ENCODE measurements at regions not wholly inside any gene's neighbourhood (a gene's known extent, or its start where the extent isn't known, plus 50 kb on each side); places are given as distances from the start of the nearest gene placed in this dataset.

GRCh38 chr3:102034639-102035451 lies 185.5 kb downstream of the NFKBIZ start:
- Histone ChIP-seq H3K27me3 (ENCODE audit: control insufficient read depth, insufficient read depth, low read length) (no peaks in the 10 kb centered on the region), H3K36me3 (ENCODE audit: control insufficient read depth, insufficient read depth, low read length) (no peaks in the 10 kb centered on the region), H3K4me3 (ENCODE audit: low read depth, low read length) (no peak overlapping the region)
- ChIA-PET CTCF (no interaction called here), POLR2A (no interaction called here)
- TF ChIP-seq CTCF (IDR thresholded peaks at IDR 0.05; ENCODE audit: insufficient read depth, low read depth, low read length), result no peak
- DNase-seq (ENCODE audit: low read depth), result no peak

- TF ChIP-seq CTCF (IDR thresholded peaks at IDR 0.05; ENCODE audit: insufficient read depth, low read depth, low read length), result no peak
- no peak for DNase-seq (ENCODE audit: low read depth)
- Histone ChIP-seq H3K36me3 (ENCODE audit: control insufficient read depth, insufficient read depth, low read length) (no peaks in the 10 kb centered on the region), H3K27me3 (ENCODE audit: control insufficient read depth, insufficient read depth, low read length) (no peaks in the 10 kb centered on the region), H3K4me3 (ENCODE audit: low read depth, low read length) (no peak overlapping the region)
- ChIA-PET POLR2A (no interaction called here), CTCF (interaction anchor here (0.6 to 1.8 kb wide), 2 partner anchors 11 to 199 kb away, joined by 3 to 5 read pairs; no protein-coding TSS in a partner anchor)
Observed at GRCh38 chr3:102036017-102036416, 186.7 kb downstream of the NFKBIZ start.

GRCh38 chr3:102036472-102036871 lies 187.2 kb downstream of the NFKBIZ start:
- ChIA-PET POLR2A (no interaction called here), CTCF (interaction anchor here (0.6 to 1.8 kb wide), 2 partner anchors 10 to 198 kb away, joined by 3 to 5 read pairs; no protein-coding TSS in a partner anchor)
- no peaks in the 10 kb centered on the region for H3K36me3 ChIP-seq (ENCODE audit: control insufficient read depth, insufficient read depth, low read length)
- H3K27me3 ChIP-seq (ENCODE audit: control insufficient read depth, insufficient read depth, low read length), result no peaks in the 10 kb centered on the region
- no peak overlapping the region for H3K4me3 ChIP-seq (ENCODE audit: low read depth, low read length)
- TF ChIP-seq CTCF (IDR thresholded peaks at IDR 0.05; ENCODE audit: insufficient read depth, low read depth, low read length), result no peak
- no peak for DNase-seq (ENCODE audit: low read depth)

DNA sequence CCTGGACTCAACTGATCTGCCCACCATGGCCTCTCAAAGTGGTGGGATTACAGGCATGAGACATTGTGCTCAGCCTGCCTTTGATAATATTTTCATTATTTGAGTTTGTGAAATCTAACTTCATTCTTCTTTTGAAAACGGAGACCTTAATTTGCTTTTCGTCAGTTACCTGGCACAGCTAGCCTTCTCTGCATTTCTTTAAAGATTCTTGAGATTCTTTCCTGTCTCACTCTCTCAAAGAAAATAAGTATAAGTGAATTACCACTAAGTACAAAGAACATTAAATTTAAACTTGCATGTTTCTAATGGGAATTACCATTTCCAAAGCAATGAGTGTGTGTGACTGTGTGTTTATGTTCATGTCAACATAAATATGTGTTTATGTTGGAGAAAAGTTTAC lies 187.9 kb downstream of the NFKBIZ start:
- H3K27me3 ChIP-seq (ENCODE audit: control insufficient read depth, insufficient read depth, low read length), result no peaks in the 10 kb centered on the region
- no peak for DNase-seq (ENCODE audit: low read depth)
- CTCF ChIA-PET, result interaction anchor here (1.8 kb wide), 1 partner anchor 9 kb away, joined by 5 read pairs; no protein-coding TSS in a partner anchor

More for the DNA sequence above, 187.9 kb downstream of the NFKBIZ start:
- Histone ChIP-seq H3K4me3 (ENCODE audit: low read depth, low read length) (no peak overlapping the region), H3K36me3 (ENCODE audit: control insufficient read depth, insufficient read depth, low read length) (no peaks in the 10 kb centered on the region)
- no peak for TF ChIP-seq CTCF (IDR thresholded peaks at IDR 0.05; ENCODE audit: insufficient read depth, low read depth, low read length)
- POLR2A ChIA-PET, result no interaction called here

Data from BJ (cell line).